ENCODE measurements at regions not wholly inside any gene's neighbourhood (a gene's known extent, or its start where the extent isn't known, plus 50 kb on each side); places are given as distances from the start of the nearest gene placed in this dataset.

DNA sequence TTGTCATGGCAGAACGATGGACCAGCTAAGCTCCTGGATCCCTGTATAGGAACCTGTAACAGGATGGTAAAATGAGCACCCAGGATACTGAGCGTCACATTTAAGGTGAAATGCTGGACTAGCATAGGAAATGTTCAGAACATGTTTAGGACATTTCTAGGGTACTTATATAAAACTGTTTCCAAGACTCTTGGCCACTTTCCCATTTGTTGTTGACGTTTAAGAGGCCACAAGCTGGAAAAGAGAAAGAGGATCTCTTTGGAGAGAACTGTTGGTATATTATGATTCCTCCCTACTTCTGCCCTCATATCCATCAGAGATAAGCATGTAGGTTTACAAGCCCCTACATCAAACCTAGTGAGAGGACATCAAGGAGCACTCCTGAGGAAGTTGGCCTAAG lies 57.5 kb downstream of the SCN11A start:
- TF ChIP-seq, protein P1, sequence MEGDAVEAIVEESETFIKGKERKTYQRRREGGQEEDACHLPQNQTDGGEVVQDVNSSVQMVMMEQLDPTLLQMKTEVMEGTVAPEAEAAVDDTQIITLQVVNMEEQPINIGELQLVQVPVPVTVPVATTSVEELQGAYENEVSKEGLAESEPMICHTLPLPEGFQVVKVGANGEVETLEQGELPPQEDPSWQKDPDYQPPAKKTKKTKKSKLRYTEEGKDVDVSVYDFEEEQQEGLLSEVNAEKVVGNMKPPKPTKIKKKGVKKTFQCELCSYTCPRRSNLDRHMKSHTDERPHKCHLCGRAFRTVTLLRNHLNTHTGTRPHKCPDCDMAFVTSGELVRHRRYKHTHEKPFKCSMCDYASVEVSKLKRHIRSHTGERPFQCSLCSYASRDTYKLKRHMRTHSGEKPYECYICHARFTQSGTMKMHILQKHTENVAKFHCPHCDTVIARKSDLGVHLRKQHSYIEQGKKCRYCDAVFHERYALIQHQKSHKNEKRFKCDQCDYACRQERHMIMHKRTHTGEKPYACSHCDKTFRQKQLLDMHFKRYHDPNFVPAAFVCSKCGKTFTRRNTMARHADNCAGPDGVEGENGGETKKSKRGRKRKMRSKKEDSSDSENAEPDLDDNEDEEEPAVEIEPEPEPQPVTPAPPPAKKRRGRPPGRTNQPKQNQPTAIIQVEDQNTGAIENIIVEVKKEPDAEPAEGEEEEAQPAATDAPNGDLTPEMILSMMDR (IDR thresholded peaks at IDR 0.05; ENCODE audit: low read depth, low read length), result no peak
- TF ChIP-seq EZH2phosphoT487 (IDR thresholded peaks at IDR 0.05; ENCODE audit: low read depth), result no peak

Data from OCI-LY3 (cell line).